ENCODE measurements at regions not wholly inside any gene's neighbourhood (a gene's known extent, or its start where the extent isn't known, plus 50 kb on each side); places are given as distances from the start of the nearest gene placed in this dataset.

GRCh38 chr10:60494774-60495173 lies 105.1 kb upstream of the ANK3 start:
- no peak for TF ChIP-seq POLR2A (IDR thresholded peaks at IDR 0.05; ENCODE audit: extremely low read depth, insufficient read length)
- no peak for TF ChIP-seq CTCF (IDR thresholded peaks at IDR 0.05; ENCODE audit: low read depth, low read length)
- no peak for TF ChIP-seq MYC (IDR thresholded peaks at IDR 0.05; ENCODE audit: low read depth, low read length)
- TF ChIP-seq MAX (IDR thresholded peaks at IDR 0.05; ENCODE audit: low read depth, low read length) = no peak
- no peak for DNase-seq (ENCODE audit: low read depth)
- H3K4me3 ChIP-seq (ENCODE audit: low read depth, low read length) = no peak overlapping the region

GRCh38 chr10:60491162-60491561 lies 101.5 kb upstream of the ANK3 start:
- H3K4me3 ChIP-seq (ENCODE audit: low read depth, low read length) = no peak overlapping the region
- no peak for TF ChIP-seq CTCF (IDR thresholded peaks at IDR 0.05; ENCODE audit: low read depth, low read length)
- TF ChIP-seq MAX (IDR thresholded peaks at IDR 0.05; ENCODE audit: low read depth, low read length) = no peak
- TF ChIP-seq MYC (IDR thresholded peaks at IDR 0.05; ENCODE audit: low read depth, low read length) = no peak
- TF ChIP-seq POLR2A (IDR thresholded peaks at IDR 0.05; ENCODE audit: extremely low read depth, insufficient read length) = no peak
- no peak for DNase-seq (ENCODE audit: low read depth)

- no peak for TF ChIP-seq MYC (IDR thresholded peaks at IDR 0.05; ENCODE audit: low read depth, low read length)
- TF ChIP-seq MAX (IDR thresholded peaks at IDR 0.05; ENCODE audit: low read depth, low read length) = no peak
- TF ChIP-seq POLR2A (IDR thresholded peaks at IDR 0.05; ENCODE audit: extremely low read depth, insufficient read length) = no peak
- TF ChIP-seq CTCF (IDR thresholded peaks at IDR 0.05; ENCODE audit: low read depth, low read length) = no peak
- H3K4me3 ChIP-seq (ENCODE audit: low read depth, low read length) = no peak overlapping the region
- no peak for DNase-seq (ENCODE audit: low read depth)
Observed at GRCh38 chr10:60490013-60490412, 100.3 kb upstream of the ANK3 start.

GRCh38 chr10:60488111-60488669 lies 98.5 kb upstream of the ANK3 start:
- no peak overlapping the region for H3K4me3 ChIP-seq (ENCODE audit: low read depth, low read length)
- no peak for DNase-seq (ENCODE audit: low read depth)
- TF ChIP-seq MAX (IDR thresholded peaks at IDR 0.05; ENCODE audit: low read depth, low read length) (no peak), MYC (IDR thresholded peaks at IDR 0.05; ENCODE audit: low read depth, low read length) (no peak), CTCF (IDR thresholded peaks at IDR 0.05; ENCODE audit: low read depth, low read length) (no peak), POLR2A (IDR thresholded peaks at IDR 0.05; ENCODE audit: extremely low read depth, insufficient read length) (no peak)

GRCh38 chr10:60487543-60487942 lies 97.9 kb upstream of the ANK3 start:
- H3K4me3 ChIP-seq (ENCODE audit: low read depth, low read length) = no peak overlapping the region
- no peak for TF ChIP-seq MYC (IDR thresholded peaks at IDR 0.05; ENCODE audit: low read depth, low read length)
- TF ChIP-seq POLR2A (IDR thresholded peaks at IDR 0.05; ENCODE audit: extremely low read depth, insufficient read length) = no peak
- no peak for TF ChIP-seq MAX (IDR thresholded peaks at IDR 0.05; ENCODE audit: low read depth, low read length)
- no peak for TF ChIP-seq CTCF (IDR thresholded peaks at IDR 0.05; ENCODE audit: low read depth, low read length)
- no peak for DNase-seq (ENCODE audit: low read depth)

All from NB4 (cell line).